Transverse colon (tissue), 4 donors: ENCODE measurements at regions not wholly inside any gene's neighbourhood (a gene's known extent, or its start where the extent isn't known, plus 50 kb on each side); places are given as distances from the start of the nearest gene placed in this dataset.

Source experiments
- DNase-seq: peaks from one replicate; pipeline ENCODE4 v3.0.0-alpha.2; 2019
- H3K27ac ChIP-seq, 4 donors: fragments of 200-600 bp; sonication (generic); 2 replicates each; pipeline ENCODE4 v1.5.1; 2016 to 2018; ENCODE audit warnings: inconsistent platforms in 4 of 4
- H3K27me3 ChIP-seq: fragments of 200-600 bp; sonication (generic); 2 replicates; pipeline ENCODE4 v1.5.1; 2017; ENCODE audit warnings: inconsistent platforms
- H3K36me3 ChIP-seq, 4 donors: fragments of 200-600 bp; sonication (generic); 2 replicates each; pipeline ENCODE4 v1.5.1; 2017 to 2019; ENCODE audit warnings: inconsistent platforms in 4 of 4
- H3K4me1 ChIP-seq, 4 donors: fragments of 200-600 bp; sonication (generic); 2 replicates each; pipeline ENCODE4 v1.5.1; 2017 to 2020; ENCODE audit warnings: inconsistent platforms in 4 of 4
- H3K4me3 ChIP-seq, 4 donors: fragments of 200-600 bp; sonication (generic); 1 replicate in 1 of 4; 2 replicates in 3 of 4; pipeline versions ENCODE4 v1.5.1 to v1.6.1; 2017 to 2019; ENCODE audit warnings: inconsistent platforms in 4 of 4
- H3K9me3 ChIP-seq, 2 donors: fragments of 200-600 bp; sonication (generic); 2 replicates each; pipeline ENCODE4 v1.5.1; 2017 to 2019; ENCODE audit warnings: inconsistent platforms in 2 of 2
- CTCF ChIP-seq, 5 experiments: fragments of 200-600 bp in 3 of 5; fragments of 450-650 bp in 2 of 5; sonication (generic) in 3 of 5; IDR thresholded peaks; 1 replicate in 2 of 5; 2 replicates in 3 of 5; pipeline ENCODE4 v1.5.1; 2016 to 2017; ENCODE audit warnings: antibody characterized with exemption in 5 of 5, inconsistent platforms in 3 of 5, mild to moderate bottlenecking in 2 of 5, moderate library complexity in 1 of 5
- EP300 ChIP-seq: sonication (generic); formaldehyde crosslinking; IDR thresholded peaks from one replicate; pipeline ENCODE4 v1.6.1; 2017; ENCODE audit warnings: antibody characterized with exemption, low read depth
- POLR2A ChIP-seq: fragments of 450-650 bp; IDR thresholded peaks from one replicate; pipeline ENCODE4 v1.6.1; 2016; ENCODE audit warnings: antibody characterized with exemption, mild to moderate bottlenecking, moderate library complexity
- POLR2AphosphoS5 ChIP-seq, 3 donors: sonication (generic); formaldehyde crosslinking; IDR thresholded peaks; one replicate each; pipeline ENCODE4 v1.6.1; 2016; ENCODE audit warnings: antibody characterized with exemption in 3 of 3
- WGBS, 2 donors: methylation state at CpG; one replicate each; pipeline ENCODE4 v1.1.5; 2018; ENCODE audit warnings: low coverage in 1 of 2; 5-methylcytosine and 5-hydroxymethylcytosine counted together
- in situ Hi-C, 4 donors: fragments of 200-750 bp; cut with MboI; loops; one replicate each; pipeline versions ENCODE4 v1.15.0 to v1.15.1; 2017; ENCODE audit warnings: low sequenced_read_pairs in 3 of 4, low pct_ligation_motif_present in 1 of 4, low pct_unique_long_range_greater_than_20kb in 1 of 4
- intact Hi-C: fragments of 100-400 bp; cut with DNase I; formaldehyde crosslinking; loops from one replicate; pipeline ENCODE4 v1.15.1; 2023; ENCODE audit warnings: low total_unique reads

- no peaks in the 10 kb centered on the region for H3K36me3 ChIP-seq
- intact Hi-C loops (no loop called here), in situ Hi-C loops (no loop called here)
- no peak for TF ChIP-seq POLR2AphosphoS5 (IDR thresholded peaks at IDR 0.05)
- TF ChIP-seq CTCF (IDR thresholded peaks at IDR 0.05), result no peak
- no peak for TF ChIP-seq EP300
- TF ChIP-seq POLR2A, result no peak
- H3K4me3 ChIP-seq, result no peak overlapping the region
- H3K4me1 ChIP-seq, result no peaks in the 10 kb centered on the region
- H3K9me3 ChIP-seq, result no peaks in the 10 kb centered on the region
- H3K27ac ChIP-seq, result no peak overlapping the region
- no peak for DNase-seq
- 73 to 90% methylated on average over 2 of the region's 2 CpGs for WGBS, 2 donors
- no peaks in the 10 kb centered on the region for H3K27me3 ChIP-seq
These were observed 339.4 kb upstream of the GRM7 start for GRCh38 chr3:6521369-6522113.

- Histone ChIP-seq H3K4me3 (no peak overlapping the region), H3K36me3 (no peaks in the 10 kb centered on the region), H3K9me3 (no peaks in the 10 kb centered on the region), H3K27ac (no peak overlapping the region), H3K4me1 (no peaks in the 10 kb centered on the region), H3K27me3 (no peaks in the 10 kb centered on the region)
- TF ChIP-seq POLR2AphosphoS5 (IDR thresholded peaks at IDR 0.05) (no peak), CTCF (IDR thresholded peaks at IDR 0.05) (no peak), POLR2A (no peak), EP300 (no peak)
- DNase-seq, result no peak
- in situ Hi-C loops, result no loop called here
- intact Hi-C loops, result no loop called here
These were observed 338.7 kb upstream of the GRM7 start for GRCh38 chr3:6522191-6522590.

GRCh38 chr3:6523043-6523442 is 337.9 kb upstream of the GRM7 start:
- Histone ChIP-seq H3K27ac (no peak overlapping the region), H3K27me3 (no peaks in the 10 kb centered on the region), H3K4me3 (no peak overlapping the region), H3K4me1 (no peaks in the 10 kb centered on the region), H3K9me3 (no peaks in the 10 kb centered on the region), H3K36me3 (no peaks in the 10 kb centered on the region)
- TF ChIP-seq POLR2A (no peak), CTCF (IDR thresholded peaks at IDR 0.05) (no peak), EP300 (no peak), POLR2AphosphoS5 (IDR thresholded peaks at IDR 0.05) (no peak)
- 71 to 81% methylated on average over 2 of the region's 2 CpGs for WGBS, 2 donors
- intact Hi-C loops, result no loop called here
- in situ Hi-C loops, result no loop called here
- DNase-seq, result no peak

GRCh38 chr3:6524479-6524878 is 336.4 kb upstream of the GRM7 start:
- TF ChIP-seq EP300 (no peak), POLR2A (no peak), CTCF (IDR thresholded peaks at IDR 0.05) (no peak), POLR2AphosphoS5 (IDR thresholded peaks at IDR 0.05) (no peak)
- H3K9me3 ChIP-seq, result no peaks in the 10 kb centered on the region
- no peak overlapping the region for H3K4me3 ChIP-seq
- no peaks in the 10 kb centered on the region for H3K27me3 ChIP-seq
- in situ Hi-C loops (no loop called here), intact Hi-C loops (no loop called here)
- no peak overlapping the region for H3K27ac ChIP-seq
- WGBS, 2 donors, result 70 to 78% methylated on average over 1 of the region's 1 CpG
- H3K4me1 ChIP-seq, result no peaks in the 10 kb centered on the region
- DNase-seq, result no peak
- no peaks in the 10 kb centered on the region for H3K36me3 ChIP-seq
